ENCODE measurements at regions not wholly inside any gene's neighbourhood (a gene's known extent, or its start where the extent isn't known, plus 50 kb on each side); places are given as distances from the start of the nearest gene placed in this dataset.

DNA sequence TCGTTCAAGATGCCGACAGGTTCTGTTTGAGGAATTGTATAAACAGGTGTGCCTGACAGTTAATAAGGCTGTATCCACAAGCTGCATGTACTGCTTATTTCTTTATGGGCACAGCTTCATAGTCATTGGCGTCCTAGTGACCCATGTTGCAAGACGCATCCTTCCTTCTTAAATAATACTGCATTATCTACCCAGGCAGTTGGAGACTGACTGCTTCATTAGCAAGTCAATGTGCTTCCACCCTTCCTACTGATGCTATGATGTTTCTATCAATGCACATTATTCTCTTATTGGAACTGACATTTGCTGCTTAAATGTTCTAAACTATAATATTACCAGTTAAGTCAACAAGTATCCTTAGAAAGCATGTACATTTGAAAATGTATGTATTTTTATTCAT, 950.0 kb upstream of the MIR17HG start:
- DNase-seq (ENCODE audit: low read depth), result no peak

- DNase-seq (ENCODE audit: low read depth), result no peak
Observed at GRCh38 chr13:90400372-90400771, 947.1 kb upstream of the MIR17HG start.

- DNase-seq (ENCODE audit: low read depth), result no peak
Observed at GRCh38 chr13:90401150-90401549, 946.3 kb upstream of the MIR17HG start.

- DNase-seq (ENCODE audit: low read depth), result no peak
Observed at GRCh38 chr13:90402102-90402501, 945.4 kb upstream of the MIR17HG start.

DNA sequence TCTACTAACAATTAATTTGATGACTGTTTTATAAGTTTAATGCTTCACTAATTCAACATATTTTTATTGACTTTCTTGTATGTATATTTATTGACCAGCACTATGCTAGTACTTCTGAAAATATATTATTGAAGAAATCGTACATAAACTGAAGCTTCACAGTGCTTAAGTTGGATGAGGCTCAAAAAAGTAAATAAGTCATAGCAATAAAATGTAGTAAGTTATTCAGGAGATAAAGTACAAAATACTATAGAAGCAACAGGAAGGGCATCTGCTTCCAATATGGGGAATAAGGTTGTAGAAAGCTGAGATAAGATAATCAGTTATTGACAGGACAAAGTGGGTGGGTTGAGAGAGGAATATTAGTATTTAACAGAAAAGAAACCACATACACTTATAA, 944.9 kb upstream of the MIR17HG start:
- DNase-seq (ENCODE audit: low read depth), result no peak

- DNase-seq (ENCODE audit: low read depth), result no peak
Observed at GRCh38 chr13:90403330-90404082, 944.0 kb upstream of the MIR17HG start.

- DNase-seq (ENCODE audit: low read depth), result no peak
Observed at GRCh38 chr13:90405301-90405700, 942.2 kb upstream of the MIR17HG start.

DNA sequence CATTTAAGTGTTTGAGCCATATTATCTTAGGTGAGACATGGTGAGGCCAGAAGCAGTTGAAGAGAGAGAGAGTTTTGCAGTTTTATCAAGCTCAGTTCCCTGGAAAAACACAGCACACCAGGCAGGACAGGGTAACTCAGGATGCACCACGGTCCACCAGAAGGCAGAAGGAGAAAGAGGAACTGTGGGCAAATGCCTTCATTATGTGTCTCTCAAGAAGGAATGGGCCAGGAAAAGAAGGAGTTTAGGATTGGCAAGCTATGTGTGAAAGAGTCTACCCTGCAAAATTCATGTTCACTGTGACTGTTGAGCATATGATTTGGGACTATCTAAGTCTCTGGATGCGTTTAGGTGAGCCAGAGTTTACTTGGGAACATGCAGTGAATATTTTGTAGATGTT, 934.5 kb upstream of the MIR17HG start:
- no peak for DNase-seq (ENCODE audit: low read depth)

GRCh38 chr13:90413548-90413947, 933.9 kb upstream of the MIR17HG start:
- no peak for DNase-seq (ENCODE audit: low read depth)

GRCh38 chr13:90414691-90415596, 932.5 kb upstream of the MIR17HG start:
- DNase-seq (ENCODE audit: low read depth), result peak; percentile 71

- peak; percentile 5 for DNase-seq (ENCODE audit: low read depth)
Observed at GRCh38 chr13:90415902-90416301, 931.6 kb upstream of the MIR17HG start.

DNA sequence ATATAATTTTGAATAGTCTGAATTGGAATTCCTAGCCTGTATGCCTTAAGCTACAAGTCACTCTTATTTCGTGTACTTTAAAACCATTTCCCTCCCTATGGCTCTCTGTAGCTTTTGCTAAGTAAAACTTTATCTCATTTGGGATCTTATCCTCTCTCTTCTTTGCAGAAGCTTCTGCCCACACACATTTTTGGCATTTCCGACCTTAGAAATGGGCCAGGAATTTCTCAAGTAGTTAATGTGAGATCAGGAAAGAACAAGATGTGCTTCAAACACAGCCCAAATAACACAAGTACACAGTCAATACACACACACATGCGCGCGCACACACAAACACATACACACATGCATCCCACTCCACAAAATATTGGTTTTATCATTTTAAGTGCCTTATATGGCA, 931.0 kb upstream of the MIR17HG start:
- DNase-seq (ENCODE audit: low read depth), result peak; percentile 81

DNA sequence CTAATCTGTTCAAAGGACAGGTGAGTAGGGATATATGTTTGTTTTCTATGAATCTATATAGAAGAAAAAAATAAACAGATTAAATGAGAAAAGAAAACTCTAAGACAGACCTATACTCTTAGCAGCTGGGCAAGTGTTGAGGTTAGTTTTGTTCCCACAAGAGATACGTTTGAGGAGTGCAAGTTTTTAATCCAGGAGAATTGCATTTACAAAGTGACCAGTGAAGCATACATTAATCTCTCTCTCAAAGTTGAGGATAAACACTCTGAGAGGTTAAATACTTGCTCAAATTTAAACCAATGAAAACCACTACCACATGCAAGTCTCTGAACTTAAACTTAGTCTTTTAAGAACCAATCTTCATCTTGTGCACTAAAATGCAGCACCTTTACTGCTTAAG, 930.5 kb upstream of the MIR17HG start:
- peak; percentile 51 for DNase-seq (ENCODE audit: low read depth)

- DNase-seq (ENCODE audit: low read depth), result no peak
Observed at GRCh38 chr13:90420683-90421082, 926.8 kb upstream of the MIR17HG start.

- DNase-seq (ENCODE audit: low read depth), result no peak
Observed at GRCh38 chr13:90427322-90428272, 919.9 kb upstream of the MIR17HG start.

GRCh38 chr13:90428522-90429210, 918.8 kb upstream of the MIR17HG start:
- no peak for DNase-seq (ENCODE audit: low read depth)

DNA sequence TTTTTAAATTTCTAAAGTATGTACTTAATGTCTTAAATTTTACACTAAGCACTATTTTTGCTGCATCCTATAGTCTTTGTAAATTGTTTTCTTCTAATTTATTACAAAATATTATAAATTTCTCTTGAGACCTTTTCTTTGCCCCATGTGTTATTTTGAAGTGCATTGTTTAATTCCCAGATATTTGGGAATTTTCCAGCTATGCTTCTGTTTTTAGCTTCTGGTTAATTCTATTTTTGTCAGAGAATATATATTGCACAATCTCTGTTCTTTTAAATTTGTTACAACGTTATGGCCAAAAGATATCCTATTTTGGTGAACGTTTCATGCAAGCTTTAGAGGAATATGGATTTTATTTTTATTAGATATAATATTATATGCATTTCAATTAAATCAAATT, 917.4 kb upstream of the MIR17HG start:
- no peak for DNase-seq (ENCODE audit: low read depth)

DNA sequence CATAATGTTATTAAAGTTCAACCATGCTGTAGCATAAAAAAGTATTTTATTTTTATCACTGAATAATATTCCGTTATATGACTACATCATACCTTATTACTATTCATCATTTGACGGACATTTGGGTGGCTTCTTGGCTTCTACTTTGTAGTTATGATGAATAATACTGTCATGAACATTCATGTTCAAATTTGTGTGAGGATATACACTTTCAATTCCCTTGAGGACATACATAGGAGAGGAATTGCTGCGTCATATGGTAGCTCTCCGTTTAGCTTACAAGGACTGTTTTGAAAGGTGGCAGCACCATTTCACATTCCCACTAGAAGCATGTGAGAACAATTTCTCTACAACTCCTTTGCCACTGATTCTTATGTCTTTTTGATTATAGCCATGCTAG, 910.8 kb upstream of the MIR17HG start:
- no peak for DNase-seq (ENCODE audit: low read depth)

- no peak for DNase-seq (ENCODE audit: low read depth)
Observed at GRCh38 chr13:90438576-90438975, 908.9 kb upstream of the MIR17HG start.

DNA sequence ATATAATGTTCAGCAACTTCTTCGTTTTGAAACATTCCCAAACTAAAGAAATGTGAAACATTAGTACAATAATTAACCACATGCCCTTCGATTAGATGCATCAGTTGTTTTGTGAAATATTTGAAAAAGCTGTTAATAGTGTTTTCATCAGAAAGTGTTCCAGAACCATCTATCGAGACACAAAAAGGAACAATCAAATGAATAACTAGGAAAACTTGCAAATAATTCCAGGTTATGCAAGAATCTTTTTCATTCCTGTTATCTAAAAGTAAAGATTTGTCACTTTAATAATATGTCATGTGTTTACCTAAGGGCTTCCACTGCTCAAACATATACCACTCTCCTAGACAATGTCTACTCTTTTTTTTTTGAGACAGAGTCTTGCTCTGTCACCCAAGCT, 904.2 kb upstream of the MIR17HG start:
- DNase-seq (ENCODE audit: low read depth), result peak; percentile 4

DNA sequence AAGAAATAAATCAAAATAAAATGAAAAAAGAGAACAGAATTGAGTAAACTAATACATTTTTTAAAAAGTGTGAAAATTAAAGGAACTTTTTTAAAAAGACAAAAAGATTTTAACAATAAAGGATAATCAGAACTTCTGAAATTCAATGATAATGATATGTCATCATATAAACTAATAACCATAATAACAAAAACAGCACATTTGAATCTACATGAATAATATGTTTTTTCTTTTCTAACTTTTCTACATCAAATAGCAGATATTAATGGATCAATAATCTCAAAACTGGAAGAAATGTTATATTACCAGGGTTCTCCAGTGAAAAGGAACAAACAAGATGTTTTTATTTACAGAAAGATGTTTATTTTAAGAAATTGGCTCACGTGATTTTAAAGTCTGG, 903.3 kb upstream of the MIR17HG start:
- no peak for DNase-seq (ENCODE audit: low read depth)

All from M059J (cell line).